NT2/D1 (cell line): ENCODE measurements at regions not wholly inside any gene's neighbourhood (a gene's known extent, or its start where the extent isn't known, plus 50 kb on each side); places are given as distances from the start of the nearest gene placed in this dataset.

Source experiments
- DNase-seq: peaks from one replicate; pipeline ENCODE4 v3.0.0-alpha.2; 2011; ENCODE audit warnings: low read depth, low spot score
- H3K27me3 ChIP-seq: 2 replicates; pipeline ENCODE4 v1.6.0; 2011; ENCODE audit warnings: mild to moderate bottlenecking; ENCODE audit not compliant: insufficient read length, insufficient read depth
- H3K36me3 ChIP-seq: 2 replicates; pipeline ENCODE4 v1.6.1; 2011; ENCODE audit warnings: mild to moderate bottlenecking, low read length, mixed read lengths; ENCODE audit not compliant: insufficient read depth, insufficient read length
- H3K4me1 ChIP-seq: 2 replicates; pipeline ENCODE4 v1.5.1; 2011; ENCODE audit not compliant: insufficient read depth, insufficient read length
- H3K4me3 ChIP-seq: 2 replicates; pipeline ENCODE4 v1.5.1; 2011; ENCODE audit warnings: low read depth; ENCODE audit not compliant: insufficient read length
- H3K9ac ChIP-seq: 2 replicates; pipeline ENCODE4 v1.6.0; 2011; ENCODE audit warnings: low read depth; ENCODE audit not compliant: insufficient read length
- H3K9me3 ChIP-seq: 2 replicates; pipeline ENCODE4 v1.5.1; 2011; ENCODE audit warnings: mild to moderate bottlenecking, low read length; ENCODE audit not compliant: insufficient read depth
- SUZ12 ChIP-seq: IDR thresholded peaks from 2 replicates; pipeline ENCODE4 v1.6.1; 2011; ENCODE audit not compliant: insufficient read length, insufficient read depth; ENCODE audit errors: extremely low read depth
- YY1 ChIP-seq: IDR thresholded peaks from 2 replicates; pipeline ENCODE4 v1.6.1; 2011; ENCODE audit not compliant: insufficient read length, insufficient read depth
- ZNF274 ChIP-seq: IDR thresholded peaks from 2 replicates; pipeline ENCODE4 v1.6.1; 2011; ENCODE audit warnings: mild to moderate bottlenecking, low read depth, low read length

- H3K9me3 ChIP-seq = no peaks in the 10 kb centered on the region
- DNase-seq = no peak
- no peaks in the 10 kb centered on the region for H3K27me3 ChIP-seq
- H3K4me3 ChIP-seq = no peak overlapping the region
- H3K36me3 ChIP-seq = no peaks in the 10 kb centered on the region
- no peak overlapping the region for H3K9ac ChIP-seq
- no peak for TF ChIP-seq ZNF274
- TF ChIP-seq SUZ12 = no peak
- no peak for TF ChIP-seq YY1
- no peaks in the 10 kb centered on the region for H3K4me1 ChIP-seq
These were observed 184.0 kb downstream of the CDC5L start for GRCh38 chr6:44571510-44571909.

DNA sequence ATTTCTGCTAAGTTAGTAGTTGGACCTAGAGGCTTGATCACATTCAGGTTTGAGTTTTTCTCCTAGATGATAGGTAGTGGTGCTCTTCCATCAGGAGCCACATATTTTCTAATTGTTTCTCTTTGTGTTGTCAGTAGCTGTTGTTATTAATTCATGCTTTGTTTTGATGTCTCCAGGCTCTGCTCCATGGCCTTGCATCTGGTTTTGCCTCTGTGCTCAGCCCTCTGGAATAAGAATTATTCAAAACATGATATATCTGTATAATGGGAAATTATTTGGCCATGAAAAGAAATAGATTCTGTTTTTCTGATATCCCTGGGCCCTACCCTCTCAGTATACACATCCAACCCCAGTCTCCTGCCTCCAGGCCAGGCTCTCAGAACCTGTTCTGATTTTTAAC, 184.8 kb downstream of the CDC5L start:
- Histone ChIP-seq H3K4me3 (no peak overlapping the region), H3K4me1 (no peaks in the 10 kb centered on the region), H3K9me3 (no peaks in the 10 kb centered on the region), H3K27me3 (no peaks in the 10 kb centered on the region), H3K9ac (no peak overlapping the region), H3K36me3 (no peaks in the 10 kb centered on the region)
- no peak for DNase-seq
- TF ChIP-seq SUZ12 (no peak), ZNF274 (no peak), YY1 (no peak)

DNA sequence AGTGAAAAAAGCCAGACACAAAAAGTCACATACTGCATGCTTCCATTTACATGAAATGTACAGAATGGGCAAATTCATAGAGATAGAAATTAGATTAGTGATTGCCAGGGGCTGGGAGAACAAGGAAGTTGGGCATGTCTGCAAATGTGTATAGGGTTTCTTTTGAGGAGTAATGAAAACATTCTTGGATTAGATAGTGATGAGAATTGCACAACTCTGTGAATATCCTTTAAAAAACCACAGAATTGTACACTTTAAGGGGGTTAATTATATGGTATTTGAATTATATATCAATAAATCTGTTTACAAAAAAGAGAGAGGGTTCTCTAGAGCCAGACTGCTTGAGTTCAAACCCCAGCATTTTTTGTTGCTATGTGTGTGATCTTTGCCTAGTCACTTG, 188.1 kb downstream of the CDC5L start:
- no peaks in the 10 kb centered on the region for H3K36me3 ChIP-seq
- H3K9ac ChIP-seq = no peak overlapping the region
- no peaks in the 10 kb centered on the region for H3K9me3 ChIP-seq
- no peak overlapping the region for H3K4me3 ChIP-seq
- H3K27me3 ChIP-seq = no peaks in the 10 kb centered on the region
- no peaks in the 10 kb centered on the region for H3K4me1 ChIP-seq
- DNase-seq = no peak
- TF ChIP-seq YY1 (no peak), SUZ12 (no peak), ZNF274 (no peak)

DNA sequence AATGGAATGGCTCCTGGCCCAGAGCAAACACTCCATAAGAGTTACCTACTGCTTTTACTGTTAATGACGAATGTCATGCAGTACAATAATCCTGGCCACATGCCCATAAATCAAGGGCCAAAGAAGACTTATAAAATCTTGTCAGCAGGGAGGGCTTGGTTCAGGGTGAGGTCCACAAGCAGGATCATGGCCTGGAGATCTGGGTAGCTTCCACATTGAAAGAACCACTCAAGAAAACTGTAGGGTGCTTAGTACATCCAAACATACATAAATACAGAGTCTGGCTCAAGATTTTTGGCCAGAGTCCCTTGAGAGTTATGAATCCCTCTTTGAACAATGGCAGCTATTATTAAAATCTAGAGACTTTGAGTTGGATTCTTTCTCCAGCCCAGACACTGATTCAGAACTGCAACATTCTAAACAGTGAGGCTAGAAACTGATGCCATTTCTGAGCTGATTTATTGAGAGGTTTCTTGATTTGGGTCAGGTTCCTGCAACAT, 188.7 kb downstream of the CDC5L start:
- no peak for DNase-seq
- no peaks in the 10 kb centered on the region for H3K9me3 ChIP-seq
- no peak overlapping the region for H3K9ac ChIP-seq
- no peak overlapping the region for H3K4me3 ChIP-seq
- no peaks in the 10 kb centered on the region for H3K4me1 ChIP-seq
- TF ChIP-seq YY1 = no peak
- no peak for TF ChIP-seq SUZ12
- TF ChIP-seq ZNF274 = no peak
- H3K27me3 ChIP-seq = no peaks in the 10 kb centered on the region
- no peaks in the 10 kb centered on the region for H3K36me3 ChIP-seq

DNA sequence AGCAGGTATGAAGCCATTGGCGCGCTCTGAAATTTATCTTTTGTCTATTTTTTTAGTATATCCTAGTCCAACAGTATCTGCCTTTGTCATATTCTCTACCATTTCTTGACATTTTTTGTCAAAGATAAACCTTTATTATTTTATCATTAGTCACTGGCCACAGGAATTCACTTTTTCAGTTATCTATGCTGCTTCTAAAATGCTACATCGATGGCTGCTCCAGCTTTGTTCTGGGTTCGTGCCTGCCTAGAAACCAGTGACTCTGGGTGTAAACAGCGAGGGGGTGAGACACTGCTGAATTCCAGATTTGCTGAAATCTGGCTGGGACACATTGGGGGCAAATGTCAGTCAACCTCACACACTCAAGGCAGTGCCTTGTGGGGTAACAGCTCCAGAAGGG, 193.4 kb downstream of the CDC5L start:
- no peaks in the 10 kb centered on the region for H3K36me3 ChIP-seq
- H3K9ac ChIP-seq = no peak overlapping the region
- H3K9me3 ChIP-seq = peaks cover 12% of the 10 kb centered on the region; the same call in 1 of the 2 replicates
- no peak overlapping the region for H3K4me3 ChIP-seq
- TF ChIP-seq SUZ12 (no peak), YY1 (no peak), ZNF274 (no peak)
- DNase-seq = no peak
- no peaks in the 10 kb centered on the region for H3K27me3 ChIP-seq
- no peaks in the 10 kb centered on the region for H3K4me1 ChIP-seq

DNA sequence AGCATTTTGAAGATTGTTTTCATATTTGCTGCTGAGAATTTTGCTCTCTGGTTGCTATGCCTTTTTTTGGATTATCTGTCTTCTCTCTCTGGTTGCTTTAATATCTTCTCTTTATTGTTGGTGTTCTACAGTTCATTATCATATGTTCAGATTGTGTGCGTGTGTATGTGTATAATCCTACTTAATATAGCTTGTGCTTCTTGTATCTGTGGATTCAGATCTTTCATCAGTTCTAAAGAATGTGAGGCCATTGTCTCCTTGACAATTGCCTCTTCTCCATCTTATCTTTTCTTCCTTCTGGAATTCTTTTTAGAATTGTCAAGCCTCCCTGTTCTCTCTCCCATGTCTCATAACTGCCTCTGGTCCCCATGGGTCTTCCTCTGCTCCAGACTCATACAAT, 195.4 kb downstream of the CDC5L start:
- Histone ChIP-seq H3K4me3 (no peak overlapping the region), H3K4me1 (no peaks in the 10 kb centered on the region)

DNA sequence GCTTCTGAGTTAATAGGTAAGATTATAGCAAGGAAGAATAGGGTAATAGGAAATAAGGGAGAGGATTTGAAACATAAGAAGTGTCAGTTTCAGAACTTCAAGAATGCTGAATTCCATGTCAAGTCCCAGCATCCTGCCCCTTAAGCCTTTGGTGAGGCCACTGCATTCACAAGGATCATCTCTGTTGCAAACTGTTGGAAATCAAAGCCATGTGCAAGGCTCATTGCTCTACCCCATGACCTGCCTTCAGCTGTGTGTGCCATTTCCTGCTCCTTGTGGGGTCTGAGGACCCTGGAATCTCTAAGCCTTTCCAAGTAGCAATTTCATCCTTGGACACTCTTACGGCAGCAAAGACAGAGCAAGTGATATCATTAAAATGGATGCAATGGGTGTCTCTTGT, 203.0 kb downstream of the CDC5L start:
- Histone ChIP-seq H3K27me3 (no peaks in the 10 kb centered on the region), H3K4me1 (peaks cover 4% of the 10 kb centered on the region), H3K9me3 (no peaks in the 10 kb centered on the region; the same call in 1 of the 2 replicates), H3K36me3 (no peaks in the 10 kb centered on the region), H3K9ac (no peak overlapping the region), H3K4me3 (no peak overlapping the region)
- TF ChIP-seq SUZ12 (no peak), ZNF274 (no peak), YY1 (no peak)
- DNase-seq = no peak

More for the DNA sequence above, 195.4 kb downstream of the CDC5L start:
- no peak for DNase-seq
- Histone ChIP-seq H3K27me3 (no peaks in the 10 kb centered on the region), H3K36me3 (no peaks in the 10 kb centered on the region), H3K9ac (no peak overlapping the region), H3K9me3 (peaks cover 12% of the 10 kb centered on the region; the same call in 1 of the 2 replicates)
- TF ChIP-seq ZNF274 = no peak
- no peak for TF ChIP-seq SUZ12
- no peak for TF ChIP-seq YY1
